Colon (tissue), 2 donors: ENCODE measurements at regions not wholly inside any gene's neighbourhood (a gene's known extent, or its start where the extent isn't known, plus 50 kb on each side); places are given as distances from the start of the nearest gene placed in this dataset.
"Not testable (repeated sequence)": the region's sequence is repeated elsewhere in the genome, so short reads cannot be mapped to it uniquely, and the experiment has no call there.

Source experiments
- FAIRE-seq: peaks from 2 replicates; lab custom pipeline; 2012; peaks lifted over from hg19 to GRCh38; lab: Jason Lieb, UNC
- donor health status: control.
- donor health status: control.

- no peak for FAIRE-seq
Observed at GRCh38 chr13:88424463-88424862, 753.3 kb downstream of the SLITRK5 start.

- FAIRE-seq, result no peak
Observed at GRCh38 chr13:88426661-88427060, 755.5 kb downstream of the SLITRK5 start.

GRCh38 chr13:88429862-88430261 lies 758.7 kb downstream of the SLITRK5 start:
- no peak for FAIRE-seq

GRCh38 chr13:88434953-88435352 lies 763.8 kb downstream of the SLITRK5 start:
- no peak for FAIRE-seq

GRCh38 chr13:88436974-88437373 lies 765.8 kb downstream of the SLITRK5 start:
- no peak for FAIRE-seq

- FAIRE-seq, result no peak
Observed at GRCh38 chr13:88450515-88450914, 779.3 kb downstream of the SLITRK5 start.

- FAIRE-seq, result no peak
Observed at GRCh38 chr13:88456151-88456550, 785.0 kb downstream of the SLITRK5 start.

- no peak for FAIRE-seq
Observed at GRCh38 chr13:88459331-88459730, 788.2 kb downstream of the SLITRK5 start.

GRCh38 chr13:88461272-88462009 lies 790.3 kb downstream of the SLITRK5 start:
- FAIRE-seq, result no peak

GRCh38 chr13:88464851-88465250 lies 793.7 kb downstream of the SLITRK5 start:
- FAIRE-seq, result no peak

- FAIRE-seq, result no peak
Observed at GRCh38 chr13:88472316-88472715, 801.1 kb downstream of the SLITRK5 start.

- no peak for FAIRE-seq
Observed at GRCh38 chr13:88483202-88483601, 812.0 kb downstream of the SLITRK5 start.

- FAIRE-seq, result no peak
Observed at GRCh38 chr13:88507909-88508308, 836.7 kb downstream of the SLITRK5 start.

- not testable (repeated sequence) for FAIRE-seq
Observed at GRCh38 chr13:88512993-88513392, 841.8 kb downstream of the SLITRK5 start.

GRCh38 chr13:88526186-88526852 lies 855.1 kb downstream of the SLITRK5 start:
- FAIRE-seq, result no peak

GRCh38 chr13:88526853-88527215 lies 855.7 kb downstream of the SLITRK5 start:
- FAIRE-seq, result no peak

- no peak for FAIRE-seq
Observed at GRCh38 chr13:88541994-88542393, 870.8 kb downstream of the SLITRK5 start.

GRCh38 chr13:88544836-88545235 lies 873.7 kb downstream of the SLITRK5 start:
- no peak for FAIRE-seq

GRCh38 chr13:88552966-88553365 lies 881.8 kb downstream of the SLITRK5 start:
- FAIRE-seq, result no peak

- FAIRE-seq, result no peak
Observed at GRCh38 chr13:88565566-88565965, 894.4 kb downstream of the SLITRK5 start.

- no peak for FAIRE-seq
Observed at GRCh38 chr13:88585861-88586260, 914.7 kb downstream of the SLITRK5 start.

- no peak for FAIRE-seq
Observed at GRCh38 chr13:88586263-88586662, 915.1 kb downstream of the SLITRK5 start.

GRCh38 chr13:88590574-88590973 lies 919.4 kb downstream of the SLITRK5 start:
- FAIRE-seq, result no peak

GRCh38 chr13:88592105-88592504 lies 920.9 kb downstream of the SLITRK5 start:
- no peak for FAIRE-seq
